HG03159 (cell line): ENCODE measurements at regions not wholly inside any gene's neighbourhood (a gene's known extent, or its start where the extent isn't known, plus 50 kb on each side); places are given as distances from the start of the nearest gene placed in this dataset.
A peak's percentile ranks its signal among the peaks of the same experiment; 100 is the strongest.

Experiments used
- ATAC-seq: cut with Tn5 transposase; IDR thresholded peaks from one replicate; pipeline ENCODE4 v1.9.1; 2021; ENCODE audit warnings: mild to moderate bottlenecking, moderate library complexity; ENCODE audit not compliant: unreplicated experiment

- peak; percentile 79 for ATAC-seq
Measured at GRCh38 chr10:121069061-121069850, 218.1 kb downstream of the WDR11 start.

- no peak for ATAC-seq
Measured at GRCh38 chr10:121070275-121071070, 219.3 kb downstream of the WDR11 start.

GRCh38 chr10:121071901-121072300, 220.7 kb downstream of the WDR11 start:
- ATAC-seq, result no peak

GRCh38 chr10:121073728-121074127, 222.6 kb downstream of the WDR11 start:
- no peak for ATAC-seq

- ATAC-seq, result no peak
Measured at GRCh38 chr10:121076776-121077715, 225.9 kb downstream of the WDR11 start.

- ATAC-seq, result no peak
Measured at GRCh38 chr10:121078036-121078435, 226.9 kb downstream of the WDR11 start.

- ATAC-seq, result no peak
Measured at GRCh38 chr10:121078672-121079102, 227.5 kb downstream of the WDR11 start.

GRCh38 chr10:121079226-121079625, 228.1 kb downstream of the WDR11 start:
- no peak for ATAC-seq

- ATAC-seq, result no peak
Measured at GRCh38 chr10:121080281-121080891, 229.2 kb downstream of the WDR11 start.

GRCh38 chr10:121081306-121081705, 230.1 kb downstream of the WDR11 start:
- no peak for ATAC-seq

- ATAC-seq, result no peak
Measured at GRCh38 chr10:121082984-121083383, 231.8 kb downstream of the WDR11 start.

- no peak for ATAC-seq
Measured at GRCh38 chr10:121084016-121084674, 233.0 kb downstream of the WDR11 start.

GRCh38 chr10:121084675-121085070, 233.5 kb downstream of the WDR11 start:
- ATAC-seq, result no peak

GRCh38 chr10:121085367-121085766, 234.2 kb downstream of the WDR11 start:
- no peak for ATAC-seq

GRCh38 chr10:121087129-121087528, 236.0 kb downstream of the WDR11 start:
- no peak for ATAC-seq

GRCh38 chr10:121087688-121088087, 236.5 kb downstream of the WDR11 start:
- no peak for ATAC-seq

GRCh38 chr10:121088524-121088923, 237.4 kb downstream of the WDR11 start:
- no peak for ATAC-seq

GRCh38 chr10:121089434-121089833, 238.3 kb downstream of the WDR11 start:
- no peak for ATAC-seq

GRCh38 chr10:121091961-121092719, 241.0 kb downstream of the WDR11 start:
- ATAC-seq, result no peak
